K562 (cell line): ENCODE measurements at regions not wholly inside any gene's neighbourhood (a gene's known extent, or its start where the extent isn't known, plus 50 kb on each side); places are given as distances from the start of the nearest gene placed in this dataset.

Experiments
- MBD2 ChIP-seq: sonication (generic); IDR thresholded peaks from 2 replicates; pipeline ENCODE4 v1.6.1; 2016; ENCODE audit warnings: low read depth, borderline replicate concordance
- TF ChIP-seq, protein P1 (sequence below): sonication (generic); formaldehyde crosslinking; IDR thresholded peaks from 2 replicates; pipeline ENCODE4 v1.4.0; 2020; ENCODE audit warnings: mild to moderate bottlenecking, missing genetic modification reagents
- TF ChIP-seq, protein P2 (sequence below): fragments of 450-650 bp; IDR thresholded peaks from one replicate; pipeline ENCODE4 v1.6.1; 2018; ENCODE audit warnings: mild to moderate bottlenecking, moderate library complexity; ENCODE audit not compliant: partially characterized antibody
- TF ChIP-seq, protein P3 (sequence below): fragments of 200-600 bp; sonication (generic); IDR thresholded peaks from one replicate; pipeline ENCODE4 v1.6.1; 2012; ENCODE audit warnings: mild to moderate bottlenecking, low read depth, low read length, inconsistent platforms

DNA sequence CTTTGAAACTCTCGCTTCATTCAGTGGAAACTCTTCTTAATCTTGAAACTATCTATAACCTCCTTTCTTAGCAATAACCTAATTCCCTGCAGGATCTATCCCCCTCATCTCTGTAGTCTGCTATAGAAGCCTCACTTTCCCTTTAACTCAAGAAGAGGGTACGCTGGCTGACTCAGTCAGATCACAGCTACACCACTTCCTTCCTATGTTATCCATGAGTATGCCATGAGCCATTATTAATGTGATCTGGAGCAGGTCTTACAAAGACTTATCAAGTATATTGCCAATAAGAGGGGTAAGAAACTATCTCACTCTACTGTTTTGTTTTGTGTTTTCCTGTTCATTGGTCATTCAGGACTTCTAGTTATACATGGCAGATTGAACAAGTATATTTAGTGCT, 165.3 kb downstream of the PJA1 start (continued):
- TF ChIP-seq, protein P1, sequence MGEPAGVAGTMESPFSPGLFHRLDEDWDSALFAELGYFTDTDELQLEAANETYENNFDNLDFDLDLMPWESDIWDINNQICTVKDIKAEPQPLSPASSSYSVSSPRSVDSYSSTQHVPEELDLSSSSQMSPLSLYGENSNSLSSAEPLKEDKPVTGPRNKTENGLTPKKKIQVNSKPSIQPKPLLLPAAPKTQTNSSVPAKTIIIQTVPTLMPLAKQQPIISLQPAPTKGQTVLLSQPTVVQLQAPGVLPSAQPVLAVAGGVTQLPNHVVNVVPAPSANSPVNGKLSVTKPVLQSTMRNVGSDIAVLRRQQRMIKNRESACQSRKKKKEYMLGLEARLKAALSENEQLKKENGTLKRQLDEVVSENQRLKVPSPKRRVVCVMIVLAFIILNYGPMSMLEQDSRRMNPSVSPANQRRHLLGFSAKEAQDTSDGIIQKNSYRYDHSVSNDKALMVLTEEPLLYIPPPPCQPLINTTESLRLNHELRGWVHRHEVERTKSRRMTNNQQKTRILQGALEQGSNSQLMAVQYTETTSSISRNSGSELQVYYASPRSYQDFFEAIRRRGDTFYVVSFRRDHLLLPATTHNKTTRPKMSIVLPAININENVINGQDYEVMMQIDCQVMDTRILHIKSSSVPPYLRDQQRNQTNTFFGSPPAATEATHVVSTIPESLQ (CRISPR knock-in tag) = no peak
- TF ChIP-seq, protein P2, sequence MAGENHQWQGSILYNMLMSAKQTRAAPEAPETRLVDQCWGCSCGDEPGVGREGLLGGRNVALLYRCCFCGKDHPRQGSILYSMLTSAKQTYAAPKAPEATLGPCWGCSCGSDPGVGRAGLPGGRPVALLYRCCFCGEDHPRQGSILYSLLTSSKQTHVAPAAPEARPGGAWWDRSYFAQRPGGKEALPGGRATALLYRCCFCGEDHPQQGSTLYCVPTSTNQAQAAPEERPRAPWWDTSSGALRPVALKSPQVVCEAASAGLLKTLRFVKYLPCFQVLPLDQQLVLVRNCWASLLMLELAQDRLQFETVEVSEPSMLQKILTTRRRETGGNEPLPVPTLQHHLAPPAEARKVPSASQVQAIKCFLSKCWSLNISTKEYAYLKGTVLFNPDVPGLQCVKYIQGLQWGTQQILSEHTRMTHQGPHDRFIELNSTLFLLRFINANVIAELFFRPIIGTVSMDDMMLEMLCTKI = no peak
- no peak for TF ChIP-seq MBD2
- TF ChIP-seq, protein P3, sequence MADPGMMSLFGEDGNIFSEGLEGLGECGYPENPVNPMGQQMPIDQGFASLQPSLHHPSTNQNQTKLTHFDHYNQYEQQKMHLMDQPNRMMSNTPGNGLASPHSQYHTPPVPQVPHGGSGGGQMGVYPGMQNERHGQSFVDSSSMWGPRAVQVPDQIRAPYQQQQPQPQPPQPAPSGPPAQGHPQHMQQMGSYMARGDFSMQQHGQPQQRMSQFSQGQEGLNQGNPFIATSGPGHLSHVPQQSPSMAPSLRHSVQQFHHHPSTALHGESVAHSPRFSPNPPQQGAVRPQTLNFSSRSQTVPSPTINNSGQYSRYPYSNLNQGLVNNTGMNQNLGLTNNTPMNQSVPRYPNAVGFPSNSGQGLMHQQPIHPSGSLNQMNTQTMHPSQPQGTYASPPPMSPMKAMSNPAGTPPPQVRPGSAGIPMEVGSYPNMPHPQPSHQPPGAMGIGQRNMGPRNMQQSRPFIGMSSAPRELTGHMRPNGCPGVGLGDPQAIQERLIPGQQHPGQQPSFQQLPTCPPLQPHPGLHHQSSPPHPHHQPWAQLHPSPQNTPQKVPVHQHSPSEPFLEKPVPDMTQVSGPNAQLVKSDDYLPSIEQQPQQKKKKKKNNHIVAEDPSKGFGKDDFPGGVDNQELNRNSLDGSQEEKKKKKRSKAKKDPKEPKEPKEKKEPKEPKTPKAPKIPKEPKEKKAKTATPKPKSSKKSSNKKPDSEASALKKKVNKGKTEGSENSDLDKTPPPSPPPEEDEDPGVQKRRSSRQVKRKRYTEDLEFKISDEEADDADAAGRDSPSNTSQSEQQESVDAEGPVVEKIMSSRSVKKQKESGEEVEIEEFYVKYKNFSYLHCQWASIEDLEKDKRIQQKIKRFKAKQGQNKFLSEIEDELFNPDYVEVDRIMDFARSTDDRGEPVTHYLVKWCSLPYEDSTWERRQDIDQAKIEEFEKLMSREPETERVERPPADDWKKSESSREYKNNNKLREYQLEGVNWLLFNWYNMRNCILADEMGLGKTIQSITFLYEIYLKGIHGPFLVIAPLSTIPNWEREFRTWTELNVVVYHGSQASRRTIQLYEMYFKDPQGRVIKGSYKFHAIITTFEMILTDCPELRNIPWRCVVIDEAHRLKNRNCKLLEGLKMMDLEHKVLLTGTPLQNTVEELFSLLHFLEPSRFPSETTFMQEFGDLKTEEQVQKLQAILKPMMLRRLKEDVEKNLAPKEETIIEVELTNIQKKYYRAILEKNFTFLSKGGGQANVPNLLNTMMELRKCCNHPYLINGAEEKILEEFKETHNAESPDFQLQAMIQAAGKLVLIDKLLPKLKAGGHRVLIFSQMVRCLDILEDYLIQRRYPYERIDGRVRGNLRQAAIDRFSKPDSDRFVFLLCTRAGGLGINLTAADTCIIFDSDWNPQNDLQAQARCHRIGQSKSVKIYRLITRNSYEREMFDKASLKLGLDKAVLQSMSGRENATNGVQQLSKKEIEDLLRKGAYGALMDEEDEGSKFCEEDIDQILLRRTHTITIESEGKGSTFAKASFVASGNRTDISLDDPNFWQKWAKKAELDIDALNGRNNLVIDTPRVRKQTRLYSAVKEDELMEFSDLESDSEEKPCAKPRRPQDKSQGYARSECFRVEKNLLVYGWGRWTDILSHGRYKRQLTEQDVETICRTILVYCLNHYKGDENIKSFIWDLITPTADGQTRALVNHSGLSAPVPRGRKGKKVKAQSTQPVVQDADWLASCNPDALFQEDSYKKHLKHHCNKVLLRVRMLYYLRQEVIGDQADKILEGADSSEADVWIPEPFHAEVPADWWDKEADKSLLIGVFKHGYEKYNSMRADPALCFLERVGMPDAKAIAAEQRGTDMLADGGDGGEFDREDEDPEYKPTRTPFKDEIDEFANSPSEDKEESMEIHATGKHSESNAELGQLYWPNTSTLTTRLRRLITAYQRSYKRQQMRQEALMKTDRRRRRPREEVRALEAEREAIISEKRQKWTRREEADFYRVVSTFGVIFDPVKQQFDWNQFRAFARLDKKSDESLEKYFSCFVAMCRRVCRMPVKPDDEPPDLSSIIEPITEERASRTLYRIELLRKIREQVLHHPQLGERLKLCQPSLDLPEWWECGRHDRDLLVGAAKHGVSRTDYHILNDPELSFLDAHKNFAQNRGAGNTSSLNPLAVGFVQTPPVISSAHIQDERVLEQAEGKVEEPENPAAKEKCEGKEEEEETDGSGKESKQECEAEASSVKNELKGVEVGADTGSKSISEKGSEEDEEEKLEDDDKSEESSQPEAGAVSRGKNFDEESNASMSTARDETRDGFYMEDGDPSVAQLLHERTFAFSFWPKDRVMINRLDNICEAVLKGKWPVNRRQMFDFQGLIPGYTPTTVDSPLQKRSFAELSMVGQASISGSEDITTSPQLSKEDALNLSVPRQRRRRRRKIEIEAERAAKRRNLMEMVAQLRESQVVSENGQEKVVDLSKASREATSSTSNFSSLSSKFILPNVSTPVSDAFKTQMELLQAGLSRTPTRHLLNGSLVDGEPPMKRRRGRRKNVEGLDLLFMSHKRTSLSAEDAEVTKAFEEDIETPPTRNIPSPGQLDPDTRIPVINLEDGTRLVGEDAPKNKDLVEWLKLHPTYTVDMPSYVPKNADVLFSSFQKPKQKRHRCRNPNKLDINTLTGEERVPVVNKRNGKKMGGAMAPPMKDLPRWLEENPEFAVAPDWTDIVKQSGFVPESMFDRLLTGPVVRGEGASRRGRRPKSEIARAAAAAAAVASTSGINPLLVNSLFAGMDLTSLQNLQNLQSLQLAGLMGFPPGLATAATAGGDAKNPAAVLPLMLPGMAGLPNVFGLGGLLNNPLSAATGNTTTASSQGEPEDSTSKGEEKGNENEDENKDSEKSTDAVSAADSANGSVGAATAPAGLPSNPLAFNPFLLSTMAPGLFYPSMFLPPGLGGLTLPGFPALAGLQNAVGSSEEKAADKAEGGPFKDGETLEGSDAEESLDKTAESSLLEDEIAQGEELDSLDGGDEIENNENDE = no peak
